DOHH2 (cell line): ENCODE measurements at regions not wholly inside any gene's neighbourhood (a gene's known extent, or its start where the extent isn't known, plus 50 kb on each side); places are given as distances from the start of the nearest gene placed in this dataset.

Experiments
- H3F3A ChIP-seq: fragments of 200-600 bp; sonication (generic), shearing (Covaris generic); 2 replicates; pipeline ENCODE4 v1.6.0; 2016; ENCODE audit warnings: antibody characterized with exemption, mild to moderate bottlenecking; ENCODE audit not compliant: control insufficient read depth, insufficient read depth
- H3K27ac ChIP-seq: fragments of 200-600 bp; sonication (generic); 2 replicates; pipeline ENCODE4 v1.5.1; 2014; ENCODE audit warnings: low read depth, mild to moderate bottlenecking, low read length, moderate library complexity
- H3K27me3 ChIP-seq: fragments of 200-600 bp; sonication (generic); 2 replicates; pipeline ENCODE4 v1.6.1; 2014; ENCODE audit warnings: mild to moderate bottlenecking, low read length, mixed read lengths; ENCODE audit not compliant: control insufficient read depth
- H3K36me3 ChIP-seq: fragments of 200-600 bp; sonication (generic); 2 replicates; pipeline ENCODE4 v1.6.1; 2014; ENCODE audit warnings: mild to moderate bottlenecking, low read length, moderate library complexity, mixed read lengths; ENCODE audit not compliant: control insufficient read depth
- H3K4me1 ChIP-seq: fragments of 200-600 bp; sonication (generic); 2 replicates; pipeline ENCODE4 v1.6.1; 2014; ENCODE audit warnings: mild to moderate bottlenecking, low read length, mixed read lengths; ENCODE audit not compliant: control insufficient read depth
- H3K4me2 ChIP-seq: fragments of 200-600 bp; sonication (generic); 2 replicates; pipeline ENCODE4 v1.6.0; 2014; ENCODE audit warnings: mild to moderate bottlenecking, low read length, moderate library complexity
- H3K4me3 ChIP-seq: fragments of 200-600 bp; sonication (generic); 2 replicates; pipeline ENCODE4 v1.5.1; 2014; ENCODE audit warnings: mild to moderate bottlenecking, low read length, mixed read lengths
- H3K79me2 ChIP-seq: fragments of 200-600 bp; sonication (generic); 2 replicates; pipeline ENCODE4 v1.6.1; 2014; ENCODE audit warnings: mild to moderate bottlenecking, low read length, mixed read lengths; ENCODE audit not compliant: control insufficient read depth
- H3K9me2 ChIP-seq: fragments of 200-600 bp; sonication (generic); replicated peaks from 2 replicates; pipeline ENCODE4 v1.6.1; 2014; ENCODE audit warnings: mild to moderate bottlenecking, low read length, mixed read lengths; ENCODE audit not compliant: control insufficient read depth
- H3K9me3 ChIP-seq: fragments of 200-600 bp; sonication (generic); 2 replicates; pipeline ENCODE4 v1.6.1; 2014; ENCODE audit warnings: antibody characterized with exemption, low read length, mixed read lengths; ENCODE audit not compliant: control insufficient read depth, insufficient read depth
- H4K20me1 ChIP-seq: fragments of 200-600 bp; sonication (generic); 2 replicates; pipeline ENCODE4 v1.6.0; 2014; ENCODE audit warnings: low read depth, mild to moderate bottlenecking, antibody characterized with exemption, low read length, moderate library complexity; ENCODE audit not compliant: control insufficient read depth, insufficient read depth
- EZH2phosphoT487 ChIP-seq: fragments of 200-600 bp; sonication (generic); IDR thresholded peaks from 2 replicates; pipeline ENCODE4 v1.6.1; 2017; ENCODE audit warnings: borderline replicate concordance, mild to moderate bottlenecking, antibody characterized with exemption, low read length, moderate library complexity, mixed read lengths
- TF ChIP-seq, protein P1 (sequence below): fragments of 200-600 bp; sonication (generic); IDR thresholded peaks from one replicate; pipeline ENCODE4 v1.5.1; 2014; ENCODE audit warnings: antibody characterized with exemption, mild to moderate bottlenecking, low read depth, low read length; ENCODE audit not compliant: poor library complexity, severe bottlenecking

- Histone ChIP-seq H4K20me1 (no peaks in the 10 kb centered on the region), H3K4me2 (no peak overlapping the region), H3K9me2 (no peaks in the 10 kb centered on the region), H3K79me2 (peaks cover 10% of the 10 kb centered on the region), H3K4me3 (no peak overlapping the region), H3F3A (0 out of 2 replicates have a peak, but pooled peaks cover 3% of the 10 kb centered on the region), H3K4me1 (peaks cover 8% of the 10 kb centered on the region), H3K36me3 (no peaks in the 10 kb centered on the region), H3K9me3 (no peaks in the 10 kb centered on the region), H3K27me3 (no peaks in the 10 kb centered on the region), H3K27ac (no peak overlapping the region)
- no peak for TF ChIP-seq EZH2phosphoT487
These were observed 67.6 kb upstream of the SERTAD2 start for GRCh38 chr2:64721320-64721623.

DNA sequence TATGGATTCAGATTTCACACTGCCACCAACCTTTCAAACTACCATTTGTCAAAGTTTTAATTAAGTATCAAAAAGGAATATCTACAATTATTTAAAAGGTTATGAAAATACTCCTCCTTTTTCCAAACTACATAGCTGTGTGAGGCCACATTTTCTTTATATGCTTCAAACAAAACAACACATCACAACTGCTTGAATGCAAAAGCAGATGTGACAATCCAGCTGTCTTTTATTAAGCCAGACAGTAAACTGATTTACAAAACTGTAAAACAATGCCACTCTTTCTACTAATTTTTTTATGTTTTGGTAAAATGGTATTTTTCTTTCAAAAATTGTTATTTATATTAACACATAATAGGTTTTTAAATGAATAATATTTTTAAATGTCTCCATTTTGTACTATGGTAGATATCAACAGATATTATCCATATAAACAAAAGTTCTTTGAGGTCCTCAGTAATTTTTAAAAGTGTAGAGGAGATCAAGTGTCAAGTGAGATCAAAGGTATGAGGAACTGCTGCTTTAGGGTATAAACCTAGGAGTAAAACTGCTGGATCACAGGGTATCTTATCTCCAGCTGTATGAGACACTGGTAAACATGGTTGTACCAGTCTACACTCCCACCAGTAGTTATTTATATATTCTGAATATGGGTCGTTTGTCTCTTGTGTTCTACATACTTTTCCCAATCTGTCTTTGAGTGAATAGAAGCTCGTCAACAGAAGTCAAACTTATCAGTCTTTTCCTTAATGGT lies 68.8 kb upstream of the SERTAD2 start:
- peaks cover 3% of the 10 kb centered on the region for H3K36me3 ChIP-seq
- no peaks in the 10 kb centered on the region for H3K9me2 ChIP-seq
- no peaks in the 10 kb centered on the region for H3K27me3 ChIP-seq
- peaks cover 12% of the 10 kb centered on the region for H3K79me2 ChIP-seq
- no peak for TF ChIP-seq EZH2phosphoT487
- H3K4me3 ChIP-seq = no peak overlapping the region
- no peaks in the 10 kb centered on the region for H3K9me3 ChIP-seq
- H3K4me2 ChIP-seq = no peak overlapping the region
- H4K20me1 ChIP-seq = no peaks in the 10 kb centered on the region
- peaks cover 10% of the 10 kb centered on the region for H3F3A ChIP-seq
- peaks cover 20% of the 10 kb centered on the region for H3K4me1 ChIP-seq
- H3K27ac ChIP-seq = no peak overlapping the region

DNA sequence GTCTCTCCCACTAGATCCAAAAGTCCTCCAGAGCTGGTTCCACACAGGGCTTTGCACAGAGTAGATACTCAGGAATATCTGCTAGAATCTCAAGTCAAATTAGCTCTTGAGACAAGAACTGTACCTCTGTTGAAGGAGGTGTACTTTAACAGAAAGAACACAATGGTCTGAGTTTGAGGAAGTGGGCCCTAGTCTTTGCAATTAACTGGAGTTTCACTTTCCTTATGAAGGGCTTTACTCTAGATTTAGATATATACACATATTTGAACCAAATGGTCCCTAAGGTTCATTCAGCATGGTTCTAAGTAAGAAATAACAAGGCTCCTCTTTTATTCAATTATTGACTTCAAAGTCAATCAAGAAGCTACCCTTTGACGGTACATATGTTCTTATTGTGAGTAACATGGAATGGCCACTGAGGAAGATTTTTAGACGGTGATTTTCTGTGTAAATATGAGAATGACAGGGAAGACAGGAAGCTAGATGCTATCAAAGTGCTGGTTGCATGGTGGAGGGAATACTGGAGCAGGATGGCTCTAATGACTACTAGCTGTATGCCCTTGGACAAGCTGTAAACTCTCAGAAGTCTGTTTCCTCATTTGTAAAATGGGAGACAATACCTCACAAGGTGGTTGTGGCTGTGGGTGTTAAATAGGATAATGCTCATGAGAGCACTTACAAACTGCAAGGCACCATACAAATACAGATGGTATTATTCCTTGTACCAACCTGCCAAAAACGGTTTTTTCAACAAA lies 73.5 kb upstream of the SERTAD2 start:
- no peaks in the 10 kb centered on the region for H3K9me2 ChIP-seq
- H3K4me3 ChIP-seq = peak overlapping the region; percentile 75
- H3K9me3 ChIP-seq = no peaks in the 10 kb centered on the region
- H3F3A ChIP-seq = peaks cover 34% of the 10 kb centered on the region
- peak overlapping the region; percentile 98 for H3K4me2 ChIP-seq
- H4K20me1 ChIP-seq = no peaks in the 10 kb centered on the region
- H3K36me3 ChIP-seq = peaks cover 8% of the 10 kb centered on the region
- peaks cover 65% of the 10 kb centered on the region for H3K4me1 ChIP-seq
- peak overlapping the region; percentile 94 for H3K27ac ChIP-seq
- H3K27me3 ChIP-seq = no peaks in the 10 kb centered on the region
- H3K79me2 ChIP-seq = peaks cover 40% of the 10 kb centered on the region
- TF ChIP-seq, protein P1, sequence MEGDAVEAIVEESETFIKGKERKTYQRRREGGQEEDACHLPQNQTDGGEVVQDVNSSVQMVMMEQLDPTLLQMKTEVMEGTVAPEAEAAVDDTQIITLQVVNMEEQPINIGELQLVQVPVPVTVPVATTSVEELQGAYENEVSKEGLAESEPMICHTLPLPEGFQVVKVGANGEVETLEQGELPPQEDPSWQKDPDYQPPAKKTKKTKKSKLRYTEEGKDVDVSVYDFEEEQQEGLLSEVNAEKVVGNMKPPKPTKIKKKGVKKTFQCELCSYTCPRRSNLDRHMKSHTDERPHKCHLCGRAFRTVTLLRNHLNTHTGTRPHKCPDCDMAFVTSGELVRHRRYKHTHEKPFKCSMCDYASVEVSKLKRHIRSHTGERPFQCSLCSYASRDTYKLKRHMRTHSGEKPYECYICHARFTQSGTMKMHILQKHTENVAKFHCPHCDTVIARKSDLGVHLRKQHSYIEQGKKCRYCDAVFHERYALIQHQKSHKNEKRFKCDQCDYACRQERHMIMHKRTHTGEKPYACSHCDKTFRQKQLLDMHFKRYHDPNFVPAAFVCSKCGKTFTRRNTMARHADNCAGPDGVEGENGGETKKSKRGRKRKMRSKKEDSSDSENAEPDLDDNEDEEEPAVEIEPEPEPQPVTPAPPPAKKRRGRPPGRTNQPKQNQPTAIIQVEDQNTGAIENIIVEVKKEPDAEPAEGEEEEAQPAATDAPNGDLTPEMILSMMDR = no peak
- no peak for TF ChIP-seq EZH2phosphoT487

- Histone ChIP-seq H3F3A (peaks cover 34% of the 10 kb centered on the region), H3K9me2 (no peaks in the 10 kb centered on the region), H3K4me1 (peaks cover 72% of the 10 kb centered on the region), H3K9me3 (no peaks in the 10 kb centered on the region), H3K79me2 (peaks cover 46% of the 10 kb centered on the region), H3K27me3 (no peaks in the 10 kb centered on the region), H3K27ac (peak overlapping the region; percentile 94), H4K20me1 (no peaks in the 10 kb centered on the region), H3K4me2 (peak overlapping the region; percentile 98), H3K36me3 (peaks cover 8% of the 10 kb centered on the region), H3K4me3 (peak overlapping the region; percentile 75)
- TF ChIP-seq EZH2phosphoT487 = no peak
- TF ChIP-seq, protein P1 = no peak
These were observed 74.2 kb upstream of the SERTAD2 start for GRCh38 chr2:64727843-64728463.
